Stimulated activated naive CD4-positive, alpha-beta T cell (primary cell): ENCODE measurements at regions not wholly inside any gene's neighbourhood (a gene's known extent, or its start where the extent isn't known, plus 50 kb on each side); places are given as distances from the start of the nearest gene placed in this dataset.

Experiments
- DNase-seq, 6 experiments: peaks; one replicate each; lab custom pipeline; 2025; lab: John Stamatoyannopoulos, UW

- no peak for DNase-seq
These were observed 108.1 kb downstream of the GNAT3 start for GRCh38 chr7:80403686-80404241.

GRCh38 chr7:80401708-80402107 lies 110.2 kb downstream of the GNAT3 start:
- no peak for DNase-seq

DNA sequence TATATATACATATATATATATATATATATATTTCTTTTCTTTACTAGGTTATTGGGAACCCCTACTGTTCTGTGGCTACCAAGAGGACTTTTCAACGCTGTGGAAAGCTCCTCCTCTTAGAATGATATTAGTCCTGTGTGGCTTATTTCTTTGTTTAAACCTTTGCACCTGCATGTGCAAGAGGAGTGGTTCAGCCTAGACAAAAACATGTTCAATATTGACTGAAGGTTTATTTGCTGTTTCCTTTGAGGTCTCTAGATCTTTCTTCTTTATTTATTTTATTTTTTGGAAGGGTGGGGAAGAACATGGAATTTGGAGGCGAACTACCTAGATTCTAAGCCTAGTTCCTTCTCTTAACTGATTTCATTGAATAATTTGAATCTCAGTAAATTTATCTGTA lies 118.1 kb downstream of the GNAT3 start:
- DNase-seq = no peak

- DNase-seq = peak in 2 of 6 experiments; percentile 17 to 25
These were observed 119.4 kb downstream of the GNAT3 start for GRCh38 chr7:80392229-80393169.

- no peak for DNase-seq
These were observed 124.2 kb downstream of the GNAT3 start for GRCh38 chr7:80387634-80388193.

DNA sequence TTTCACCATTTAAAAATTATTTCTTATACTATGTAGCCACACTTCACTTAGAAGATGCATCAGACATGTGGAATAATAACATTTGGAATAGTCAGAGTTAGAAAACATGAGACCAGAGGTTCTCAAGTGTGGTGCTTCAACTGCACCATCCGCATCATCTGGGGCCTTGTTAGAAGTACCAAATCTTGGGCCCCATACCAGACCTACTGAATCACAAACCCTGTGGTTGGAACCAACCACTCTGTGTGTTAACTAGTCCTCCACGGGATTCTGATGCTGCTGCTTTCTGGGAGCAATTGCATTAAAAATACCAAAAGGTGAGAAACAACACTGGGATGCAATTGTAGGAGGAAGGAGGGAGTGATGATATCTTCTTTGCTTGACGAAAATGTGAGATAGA lies 125.2 kb downstream of the GNAT3 start:
- DNase-seq = no peak

DNA sequence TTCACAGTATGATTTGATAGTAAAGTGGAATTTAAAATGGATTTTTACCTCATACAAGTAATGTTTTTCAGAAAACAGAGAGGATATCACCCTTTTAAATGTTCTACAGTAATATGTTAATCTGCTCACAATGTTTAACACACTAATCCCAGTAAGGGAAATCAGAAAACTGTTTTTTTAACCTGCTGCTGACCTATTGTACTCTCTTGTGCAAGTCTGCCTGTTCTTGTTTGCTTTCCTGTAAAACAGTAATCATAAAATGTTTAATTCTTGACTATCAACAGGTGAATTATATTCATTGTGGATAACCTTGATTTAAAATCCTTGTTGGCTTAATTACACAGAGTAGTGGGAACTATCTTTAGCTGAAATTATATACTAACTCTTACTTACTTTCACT lies 126.4 kb downstream of the GNAT3 start:
- no peak for DNase-seq

DNA sequence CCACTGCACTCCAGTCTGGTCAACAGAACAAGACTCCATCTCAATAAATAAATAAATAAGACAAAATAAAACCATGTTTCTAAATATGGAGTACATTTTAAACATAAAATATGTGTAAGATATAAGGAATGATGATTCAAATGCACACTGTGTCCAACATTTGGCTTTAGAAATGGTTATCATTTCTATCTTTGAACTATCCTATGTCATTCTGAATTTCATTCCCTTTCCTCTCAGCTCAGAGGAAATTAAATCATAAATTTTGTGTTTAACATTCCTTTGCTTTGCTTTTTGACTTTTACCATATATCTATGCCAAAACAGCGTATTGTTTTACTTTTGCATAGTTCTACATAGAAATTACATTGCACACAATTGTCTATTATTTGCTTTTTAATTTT lies 130.9 kb downstream of the GNAT3 start:
- no peak for DNase-seq

- no peak for DNase-seq
These were observed 132.6 kb downstream of the GNAT3 start for GRCh38 chr7:80379034-80379982.

DNA sequence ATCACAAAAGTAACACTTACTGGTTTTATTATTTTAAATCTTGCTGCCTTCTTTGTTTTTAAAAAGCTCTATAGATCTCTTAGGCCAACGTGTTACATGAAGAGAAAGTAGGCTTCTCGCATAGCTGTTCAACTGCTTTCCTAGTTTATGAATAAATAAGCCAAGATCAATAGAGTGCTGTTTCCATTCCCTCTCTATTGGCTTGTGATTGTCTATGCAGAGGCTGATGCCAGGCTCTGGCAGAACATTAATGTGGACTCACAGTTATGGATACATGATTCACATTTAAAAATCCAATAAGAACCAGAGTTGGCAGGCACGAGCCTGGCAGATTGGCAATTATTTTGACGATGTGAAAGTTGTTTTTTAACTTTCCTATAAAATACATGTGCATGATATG lies 137.5 kb downstream of the GNAT3 start:
- no peak for DNase-seq

DNA sequence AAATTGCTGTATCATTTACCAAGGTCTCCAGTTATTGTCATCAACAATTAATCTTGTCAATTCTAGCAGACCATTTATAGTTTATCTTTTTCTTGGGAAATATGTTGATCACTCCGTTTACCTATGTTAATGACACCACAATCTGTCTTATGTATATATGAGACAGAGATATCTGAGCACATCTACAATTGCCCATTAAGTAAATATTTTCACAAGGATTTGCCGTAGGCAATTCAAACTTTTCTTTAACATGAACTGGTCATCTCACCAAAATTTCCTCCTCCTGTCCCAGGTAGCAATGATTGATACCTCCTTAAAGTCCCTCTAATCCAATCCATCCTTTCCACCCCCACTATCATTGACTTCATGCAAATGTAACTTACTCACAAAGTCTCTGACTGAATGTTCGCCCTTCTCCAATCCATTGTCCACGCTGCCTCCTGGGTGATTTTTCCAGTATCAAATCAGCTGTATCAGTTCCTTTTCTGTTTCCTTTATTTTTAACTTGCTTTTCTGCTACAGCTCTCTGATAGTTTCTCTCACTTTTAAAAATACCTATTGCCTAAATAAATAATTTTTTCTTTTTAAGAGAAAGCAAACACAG lies 138.3 kb downstream of the GNAT3 start:
- no peak for DNase-seq

- DNase-seq = no peak
These were observed 139.4 kb downstream of the GNAT3 start for GRCh38 chr7:80372415-80372814.

GRCh38 chr7:80370587-80370986 lies 141.3 kb downstream of the GNAT3 start:
- DNase-seq = no peak

DNA sequence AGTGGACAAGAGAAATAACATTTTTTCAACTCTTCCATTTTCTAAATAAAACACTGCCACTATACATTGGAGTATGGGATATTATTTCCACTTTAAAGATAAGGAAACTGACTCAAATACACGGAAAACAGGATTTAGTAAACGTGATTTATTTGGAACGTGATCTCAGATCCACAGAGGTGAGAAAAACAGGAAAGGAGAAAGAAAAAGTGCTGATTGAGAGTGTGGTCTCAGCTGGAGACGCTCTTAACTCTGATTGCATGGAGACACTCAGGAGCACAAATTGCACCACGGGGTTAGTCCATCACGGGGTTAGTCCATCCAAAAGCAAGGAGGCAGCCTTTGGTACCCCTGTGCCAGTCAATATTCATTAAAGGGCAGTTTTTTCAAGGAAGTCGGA lies 142.5 kb downstream of the GNAT3 start:
- no peak for DNase-seq

- DNase-seq = no peak
These were observed 149.2 kb downstream of the GNAT3 start for GRCh38 chr7:80362677-80363076.

GRCh38 chr7:80362010-80362618 lies 149.8 kb downstream of the GNAT3 start:
- no peak for DNase-seq

- no peak for DNase-seq
These were observed 152.4 kb downstream of the GNAT3 start for GRCh38 chr7:80359476-80359875.

- no peak for DNase-seq
These were observed 152.8 kb downstream of the GNAT3 start for GRCh38 chr7:80359029-80359428.

DNA sequence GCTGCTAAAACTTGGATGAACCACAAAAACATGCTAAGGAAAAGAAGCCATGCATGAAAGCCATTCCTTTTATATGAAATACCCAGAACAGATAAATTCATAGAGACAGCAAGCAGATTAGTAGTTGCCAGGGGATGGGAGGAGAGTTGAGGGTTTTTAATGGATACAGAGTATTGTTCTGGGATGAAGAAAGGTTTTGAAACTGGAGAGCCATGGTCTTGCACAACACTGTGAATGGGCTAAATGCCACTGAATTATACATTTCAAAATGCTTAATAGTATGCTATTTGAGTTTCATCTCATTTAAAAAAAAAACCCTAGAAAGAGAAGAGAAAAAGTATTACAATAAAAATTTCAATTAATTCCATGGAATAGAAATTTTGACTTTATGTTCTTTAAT lies 154.3 kb downstream of the GNAT3 start:
- DNase-seq = no peak

- no peak for DNase-seq
These were observed 161.4 kb downstream of the GNAT3 start for GRCh38 chr7:80350430-80350829.

- DNase-seq = no peak
These were observed 163.6 kb downstream of the GNAT3 start for GRCh38 chr7:80348223-80348622.
